ENCODE measurements at regions not wholly inside any gene's neighbourhood (a gene's known extent, or its start where the extent isn't known, plus 50 kb on each side); places are given as distances from the start of the nearest gene placed in this dataset.

GRCh38 chr3:88616413-88616812, 466.7 kb downstream of the C3orf38 start:
- no peaks in the 10 kb centered on the region for H3K27me3 ChIP-seq
- H3K36me3 ChIP-seq = no peaks in the 10 kb centered on the region
- no peak overlapping the region for H3K4me3 ChIP-seq
- in situ Hi-C loops (cut with MboI; ENCODE audit: low sequenced_read_pairs in 4 of 4) (no loop called here), intact Hi-C loops (cut with DNase I; ENCODE audit: low total_unique reads) (no loop called here)
- no peak overlapping the region for H3K27ac ChIP-seq
- no peak for TF ChIP-seq POLR2A (IDR thresholded peaks at IDR 0.05)
- no peaks in the 10 kb centered on the region for H3K4me1 ChIP-seq
- no peaks in the 10 kb centered on the region for H3K9me3 ChIP-seq
- DNase-seq (no peak), ATAC-seq (no peak)

GRCh38 chr3:88617283-88617682, 467.5 kb downstream of the C3orf38 start:
- no peaks in the 10 kb centered on the region for H3K27me3 ChIP-seq
- ATAC-seq = no peak
- no peaks in the 10 kb centered on the region for H3K36me3 ChIP-seq
- H3K4me1 ChIP-seq = no peaks in the 10 kb centered on the region
- H3K4me3 ChIP-seq = no peak overlapping the region
- no peak overlapping the region for H3K27ac ChIP-seq
- DNase-seq = no peak
- H3K9me3 ChIP-seq = no peaks in the 10 kb centered on the region
- no peak for TF ChIP-seq CTCF (IDR thresholded peaks at IDR 0.05 in 4 of 5, conservative IDR thresholded peaks at IDR 0.05 in 1 of 5)
- TF ChIP-seq POLR2A (IDR thresholded peaks at IDR 0.05) = no peak
- in situ Hi-C loops (cut with MboI; ENCODE audit: low sequenced_read_pairs in 4 of 4) = no loop called here
- intact Hi-C loops (cut with DNase I; ENCODE audit: low total_unique reads) = no loop called here

GRCh38 chr3:88618021-88618645, 468.4 kb downstream of the C3orf38 start:
- TF ChIP-seq CTCF (IDR thresholded peaks at IDR 0.05 in 4 of 5, conservative IDR thresholded peaks at IDR 0.05 in 1 of 5) (no peak), POLR2A (IDR thresholded peaks at IDR 0.05) (no peak)
- Histone ChIP-seq H3K4me3 (no peak overlapping the region), H3K27me3 (no peaks in the 10 kb centered on the region), H3K9me3 (no peaks in the 10 kb centered on the region), H3K36me3 (no peaks in the 10 kb centered on the region), H3K4me1 (no peaks in the 10 kb centered on the region), H3K27ac (no peak overlapping the region)
- intact Hi-C loops (cut with DNase I; ENCODE audit: low total_unique reads) = no loop called here
- no peak for DNase-seq
- in situ Hi-C loops (cut with MboI; ENCODE audit: low sequenced_read_pairs in 4 of 4) = no loop called here
- ATAC-seq = no peak

- TF ChIP-seq POLR2A (IDR thresholded peaks at IDR 0.05) (no peak), CTCF (IDR thresholded peaks at IDR 0.05 in 4 of 5, conservative IDR thresholded peaks at IDR 0.05 in 1 of 5) (no peak)
These were observed 471.8 kb downstream of the C3orf38 start for GRCh38 chr3:88621586-88621985.

GRCh38 chr3:88623709-88624108, 473.9 kb downstream of the C3orf38 start:
- no peaks in the 10 kb centered on the region for H3K4me1 ChIP-seq
- in situ Hi-C loops (cut with MboI; ENCODE audit: low sequenced_read_pairs in 4 of 4) (no loop called here), intact Hi-C loops (cut with DNase I; ENCODE audit: low total_unique reads) (no loop called here)
- H3K4me3 ChIP-seq = no peak overlapping the region
- TF ChIP-seq POLR2A (IDR thresholded peaks at IDR 0.05) (no peak), CTCF (IDR thresholded peaks at IDR 0.05 in 4 of 5, conservative IDR thresholded peaks at IDR 0.05 in 1 of 5) (no peak)
- H3K27me3 ChIP-seq = no peaks in the 10 kb centered on the region
- DNase-seq (no peak), ATAC-seq (no peak)
- no peaks in the 10 kb centered on the region for H3K36me3 ChIP-seq
- no peak overlapping the region for H3K27ac ChIP-seq
- no peaks in the 10 kb centered on the region for H3K9me3 ChIP-seq

More at GRCh38 chr3:88621586-88621985, 471.8 kb downstream of the C3orf38 start:
- ATAC-seq (no peak), DNase-seq (no peak)
- no peaks in the 10 kb centered on the region for H3K4me1 ChIP-seq
- no peaks in the 10 kb centered on the region for H3K36me3 ChIP-seq
- no peaks in the 10 kb centered on the region for H3K9me3 ChIP-seq
- in situ Hi-C loops (cut with MboI; ENCODE audit: low sequenced_read_pairs in 4 of 4) = no loop called here
- H3K27ac ChIP-seq = no peak overlapping the region
- H3K27me3 ChIP-seq = no peaks in the 10 kb centered on the region
- no peak overlapping the region for H3K4me3 ChIP-seq
- intact Hi-C loops (cut with DNase I; ENCODE audit: low total_unique reads) = no loop called here
